NCI-H510A (cell line): ENCODE measurements at regions not wholly inside any gene's neighbourhood (a gene's known extent, or its start where the extent isn't known, plus 50 kb on each side); places are given as distances from the start of the nearest gene placed in this dataset.

ENCODE experiments used
- DNase-seq: peaks from one replicate; lab custom pipeline; 2025; lab: John Stamatoyannopoulos, UW

GRCh38 chr2:45301307-45302277 lies 292.3 kb upstream of the SIX2 start:
- peak; percentile 33 for DNase-seq

DNA sequence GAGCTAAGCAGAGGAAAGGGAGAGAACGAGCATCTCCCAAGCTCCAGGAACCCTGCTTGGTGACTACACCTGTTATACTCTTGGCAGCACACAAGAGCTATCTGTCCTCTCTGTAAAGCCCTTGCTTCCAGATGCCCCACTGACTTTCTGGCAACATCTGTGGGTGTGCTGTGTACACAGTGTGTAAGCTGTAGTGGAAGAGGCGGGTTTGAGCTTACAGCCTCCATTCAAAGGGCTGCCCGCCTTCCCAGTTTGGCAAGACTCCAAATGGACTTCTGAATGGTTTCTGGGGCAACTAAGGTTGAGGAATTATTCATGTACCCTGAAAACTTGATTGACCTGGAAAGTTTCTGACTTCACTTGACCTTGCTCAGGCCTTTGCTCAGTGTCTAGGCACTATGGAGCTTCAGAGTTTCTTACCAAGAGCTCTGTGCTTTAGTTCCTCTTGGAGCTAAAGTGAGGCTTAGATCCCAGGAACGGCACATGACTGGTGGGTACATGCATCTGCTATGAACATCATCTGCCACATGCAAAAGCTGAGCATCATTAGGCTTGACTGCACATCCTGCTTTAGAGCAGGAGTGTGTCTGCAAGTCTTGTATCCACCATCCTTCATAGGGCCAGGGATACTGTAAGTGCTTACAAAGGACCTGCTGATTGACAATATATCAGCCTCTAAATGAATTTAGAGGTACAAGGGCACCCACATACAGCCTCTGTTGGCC lies 290.9 kb upstream of the SIX2 start:
- DNase-seq: peak; percentile 89

DNA sequence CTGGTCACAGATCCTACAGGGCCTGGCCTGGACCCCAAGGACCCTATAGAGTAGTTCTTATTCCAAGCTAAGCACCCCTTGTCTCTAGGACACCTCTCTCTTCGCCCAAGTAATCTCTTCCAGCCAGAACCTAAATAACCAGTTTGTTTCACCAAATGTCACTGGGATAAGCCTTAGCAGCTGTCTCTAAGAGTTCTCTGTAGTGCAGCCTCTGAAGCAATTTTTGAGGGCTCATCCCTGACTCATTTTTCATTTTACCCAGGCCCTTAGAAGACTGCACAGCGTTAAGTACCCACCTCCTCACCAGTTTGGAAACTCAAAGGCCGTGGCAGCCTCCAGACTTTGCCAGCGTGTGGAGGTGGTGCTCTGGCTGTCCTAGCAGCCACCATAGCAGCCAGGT lies 290.1 kb upstream of the SIX2 start:
- DNase-seq: no peak

DNA sequence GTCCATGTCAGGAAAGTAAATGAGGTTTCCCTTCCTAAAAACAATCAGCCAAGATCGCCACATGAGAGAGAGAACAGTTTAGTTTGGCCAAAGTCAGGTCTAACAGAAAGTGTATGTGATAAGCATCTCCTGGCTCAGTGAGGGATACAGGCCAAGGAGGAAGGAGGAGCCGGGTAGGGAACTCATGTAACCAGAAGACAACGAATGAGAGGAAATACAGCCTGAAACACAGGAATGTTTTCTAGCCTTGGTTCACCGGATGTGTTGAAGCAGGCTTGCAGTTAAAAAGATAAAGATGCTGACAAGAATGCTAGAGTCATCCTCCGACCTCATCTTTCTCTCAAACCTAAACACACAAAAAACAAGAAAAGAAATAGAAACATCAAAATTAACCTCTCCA lies 283.9 kb upstream of the SIX2 start:
- no peak for DNase-seq

DNA sequence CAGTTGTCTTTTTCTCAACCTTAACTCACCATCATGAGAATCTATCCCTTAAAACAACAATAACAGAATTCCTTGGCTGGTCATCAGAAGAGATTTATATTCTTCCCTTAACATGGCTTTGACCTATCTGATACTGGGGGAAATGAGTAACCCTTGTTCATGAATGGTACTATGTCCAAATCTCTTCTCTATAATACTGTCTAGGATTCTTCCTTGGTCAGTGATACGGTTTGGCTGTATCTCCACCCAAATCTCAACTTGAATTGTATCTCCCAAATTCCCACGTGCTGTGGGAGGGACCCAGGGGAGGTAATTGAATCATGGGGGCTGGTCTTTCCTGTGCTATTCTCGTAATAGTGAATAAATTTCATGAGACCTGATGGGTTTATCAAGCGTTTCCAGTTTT lies 282.0 kb upstream of the SIX2 start:
- no peak for DNase-seq

- DNase-seq: no peak
Observed at GRCh38 chr2:45289997-45290709, 280.9 kb upstream of the SIX2 start.

- no peak for DNase-seq
Observed at GRCh38 chr2:45288532-45289417, 279.5 kb upstream of the SIX2 start.

- no peak for DNase-seq
Observed at GRCh38 chr2:45287045-45287444, 277.8 kb upstream of the SIX2 start.

GRCh38 chr2:45285771-45286390 lies 276.6 kb upstream of the SIX2 start:
- DNase-seq: no peak

DNA sequence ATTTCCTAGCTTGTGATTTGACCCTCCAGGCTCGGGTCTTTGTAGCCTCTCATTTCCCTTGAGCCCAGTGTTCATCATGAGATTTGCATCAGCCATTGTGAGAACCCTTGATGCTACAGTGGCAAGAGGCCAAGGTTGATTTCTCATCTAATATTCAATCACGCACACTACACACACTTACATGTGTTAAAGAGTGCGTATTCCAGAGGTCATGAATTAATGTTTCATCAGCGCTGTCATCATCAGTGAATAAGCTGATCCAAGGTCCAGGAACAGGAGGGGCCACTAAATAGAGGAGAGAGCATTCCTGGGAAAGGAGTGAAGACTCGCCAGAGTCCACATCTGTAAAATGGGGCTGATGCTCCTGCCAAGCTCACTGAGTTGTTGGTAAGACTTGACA lies 276.1 kb upstream of the SIX2 start:
- no peak for DNase-seq

DNA sequence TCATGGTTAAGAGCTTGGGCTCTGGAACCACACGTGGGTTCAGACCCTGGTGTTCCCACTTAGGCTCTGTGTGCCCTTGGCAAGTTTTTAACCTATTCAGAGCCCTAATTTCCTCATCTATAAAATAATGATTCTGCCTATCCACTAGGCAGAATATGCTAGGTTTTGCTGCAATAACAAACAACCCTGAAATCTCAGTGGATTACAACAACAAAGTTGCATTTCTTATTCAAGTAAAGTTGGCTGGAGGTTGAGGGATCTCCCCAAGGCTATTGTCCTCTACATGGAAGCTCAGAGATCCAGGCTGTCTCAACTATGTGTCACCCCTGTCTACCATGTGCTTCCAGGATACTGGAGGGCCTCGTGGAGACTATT lies 275.4 kb upstream of the SIX2 start:
- DNase-seq: no peak

GRCh38 chr2:45283764-45284620 lies 274.7 kb upstream of the SIX2 start:
- no peak for DNase-seq

- no peak for DNase-seq
Observed at GRCh38 chr2:45282646-45283045, 273.4 kb upstream of the SIX2 start.

DNA sequence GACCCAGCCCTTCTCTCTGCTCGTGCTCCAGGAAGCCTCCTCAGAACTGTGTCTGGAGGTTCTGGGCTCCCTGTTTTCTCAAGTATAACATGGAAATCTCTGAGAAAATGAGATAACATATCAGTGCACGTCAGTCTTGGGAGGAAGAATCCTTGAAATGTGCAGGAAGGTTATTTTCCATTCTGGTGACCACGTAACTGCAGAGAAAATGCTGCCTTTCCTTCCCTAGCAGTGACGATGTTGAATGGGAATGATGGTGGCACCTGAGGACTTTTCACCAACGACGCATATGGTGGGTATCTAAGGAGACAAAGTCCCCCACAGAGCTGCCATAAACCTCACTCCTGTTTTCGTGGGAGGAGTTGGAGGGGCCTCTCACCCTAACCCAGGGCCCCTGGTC lies 272.1 kb upstream of the SIX2 start:
- no peak for DNase-seq

GRCh38 chr2:45280794-45281193 lies 271.5 kb upstream of the SIX2 start:
- DNase-seq: no peak

GRCh38 chr2:45279356-45279755 lies 270.1 kb upstream of the SIX2 start:
- DNase-seq: no peak

DNA sequence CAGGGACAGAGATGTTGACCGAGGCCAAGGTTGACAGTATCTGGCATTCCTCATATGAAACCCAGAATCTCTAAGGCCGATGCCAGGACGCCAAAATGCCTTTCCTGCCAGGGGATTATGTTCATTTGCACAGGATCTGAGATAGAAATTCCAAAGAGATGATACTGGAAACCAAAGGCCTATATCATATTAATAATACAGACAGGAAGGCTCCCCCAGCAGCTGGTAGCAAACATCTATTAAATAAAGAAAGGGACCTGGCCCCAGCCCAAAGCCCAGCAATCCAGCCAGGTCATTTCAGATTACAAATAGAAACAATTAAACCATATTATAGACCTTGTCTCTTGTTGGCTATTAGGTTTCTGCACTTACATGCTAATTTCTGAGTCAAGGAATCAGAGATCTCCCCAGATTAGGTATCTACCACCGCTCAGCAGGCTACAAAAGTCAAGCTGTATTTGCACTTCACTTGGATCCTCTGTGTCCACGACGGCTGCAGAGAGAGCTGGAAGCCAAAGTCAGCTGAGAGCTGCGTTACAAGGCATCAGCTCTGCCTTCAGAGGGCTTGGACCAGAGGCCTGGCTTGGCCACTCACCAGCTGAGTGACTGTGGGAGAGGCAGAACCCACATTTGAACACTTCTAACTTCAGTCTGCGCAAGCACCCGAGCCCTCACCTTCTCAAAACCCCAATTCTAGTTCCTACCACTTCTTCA lies 269.3 kb upstream of the SIX2 start:
- DNase-seq: no peak

DNA sequence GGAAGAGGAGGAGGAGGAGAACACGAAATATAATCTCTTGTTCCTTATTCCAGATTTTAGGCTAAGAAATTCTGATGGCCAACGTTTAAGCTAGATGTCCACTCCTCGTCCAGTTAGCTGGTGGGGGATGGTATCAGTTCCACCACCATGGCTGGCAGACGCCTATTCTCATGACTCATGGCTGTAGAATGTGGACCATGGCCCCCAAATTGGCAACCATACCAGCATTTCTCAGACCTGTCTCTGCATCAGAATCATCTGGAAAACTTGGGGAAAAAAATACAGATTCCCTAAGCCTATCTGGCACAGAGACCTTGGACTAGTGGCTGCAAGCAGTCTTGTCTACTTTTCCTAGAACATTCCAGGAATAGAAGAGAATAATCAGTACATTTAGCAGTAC lies 267.7 kb upstream of the SIX2 start:
- no peak for DNase-seq

- no peak for DNase-seq
Observed at GRCh38 chr2:45275806-45276205, 266.6 kb upstream of the SIX2 start.
